HepG2 (cell line): ENCODE measurements at regions not wholly inside any gene's neighbourhood (a gene's known extent, or its start where the extent isn't known, plus 50 kb on each side); places are given as distances from the start of the nearest gene placed in this dataset.

Experiments
- FOXP4 ChIP-seq: sonication (generic); formaldehyde crosslinking; IDR thresholded peaks from 2 replicates; pipeline ENCODE4 v1.4.0; 2020; ENCODE audit warnings: missing genetic modification reagents
- GPN1 ChIP-seq: sonication (generic); formaldehyde crosslinking; IDR thresholded peaks from 2 replicates; pipeline ENCODE4 v1.5.1; 2020; ENCODE audit warnings: missing genetic modification reagents, borderline replicate concordance
- HOXA5 ChIP-seq: sonication (generic); formaldehyde crosslinking; IDR thresholded peaks from 2 replicates; pipeline ENCODE4 v1.4.0; 2020; ENCODE audit warnings: missing genetic modification reagents
- KLF9 ChIP-seq: IDR thresholded peaks from 2 replicates; pipeline ENCODE4 v1.6.1; 2016; ENCODE audit warnings: low read depth
- MIXL1 ChIP-seq: IDR thresholded peaks from 2 replicates; pipeline ENCODE4 v1.6.1; 2016
- MYPOP ChIP-seq: sonication (generic); formaldehyde crosslinking; IDR thresholded peaks from 2 replicates; pipeline ENCODE4 v1.8.1; 2023; ENCODE audit warnings: mild to moderate bottlenecking, moderate library complexity, missing genetic modification reagents
- NR1H2 ChIP-seq: sonication (generic); formaldehyde crosslinking; IDR thresholded peaks from 2 replicates; pipeline ENCODE4 v1.8.1; 2022; ENCODE audit warnings: low read depth, missing genetic modification reagents, borderline replicate concordance
- PBX3 ChIP-seq: sonication (generic); formaldehyde crosslinking; IDR thresholded peaks from 2 replicates; pipeline ENCODE4 v1.8.1; 2023; ENCODE audit warnings: missing genetic modification reagents, inconsistent platforms, borderline replicate concordance
- RFX1 ChIP-seq: fragments of 450-650 bp; IDR thresholded peaks from 2 replicates; pipeline ENCODE4 v1.6.1; 2017
- SMAD3 ChIP-seq: sonication (generic); formaldehyde crosslinking; IDR thresholded peaks from 2 replicates; pipeline ENCODE4 v1.4.0; 2020; ENCODE audit warnings: missing genetic modification reagents
- SP1 ChIP-seq, 2 experiments: fragments of 450-650 bp in 1 of 2; sonication (generic) in 1 of 2; formaldehyde crosslinking in 1 of 2; IDR thresholded peaks; 2 replicates each; pipeline versions ENCODE4 v1.4.0 to v1.6.1; 2016 to 2020; ENCODE audit warnings: missing genetic modification reagents in 1 of 2
- SYNCRIP ChIP-seq: fragments of 200-400 bp; formaldehyde crosslinking; IDR thresholded peaks from 2 replicates; pipeline ENCODE4 v1.6.1; 2018; ENCODE audit warnings: mild to moderate bottlenecking, low read depth, low read length; ENCODE audit not compliant: insufficient read depth
- TGIF2 ChIP-seq: IDR thresholded peaks from 2 replicates; pipeline ENCODE4 v1.6.1; 2016; ENCODE audit warnings: control low read depth, missing compliant biosample characterization
- TRIM22 ChIP-seq: fragments of 450-650 bp; IDR thresholded peaks from 2 replicates; pipeline ENCODE4 v1.6.1; 2017
- ZFY ChIP-seq: sonication (generic); formaldehyde crosslinking; IDR thresholded peaks from 2 replicates; pipeline ENCODE4 v1.4.0; 2020; ENCODE audit warnings: missing genetic modification reagents
- ZKSCAN8 ChIP-seq: IDR thresholded peaks from 2 replicates; pipeline ENCODE4 v1.6.1; 2016; ENCODE audit warnings: borderline replicate concordance, missing genetic modification reagents, missing compliant biosample characterization
- ZNF18 ChIP-seq: sonication (generic); formaldehyde crosslinking; IDR thresholded peaks from 2 replicates; pipeline ENCODE4 v1.8.0; 2022; ENCODE audit warnings: mild to moderate bottlenecking, missing genetic modification reagents; ENCODE audit not compliant: insufficient replicate concordance
- ZNF83 ChIP-seq: sonication (generic); formaldehyde crosslinking; IDR thresholded peaks from 2 replicates; pipeline ENCODE4 v1.4.0; 2020; ENCODE audit warnings: missing genetic modification reagents, mild to moderate bottlenecking, borderline replicate concordance

- TF ChIP-seq NR1H2 (CRISPR knock-in tag) (no peak), HOXA5 (peak; percentile 82; the same call in 1 of the 2 replicates), SP1 (IDR thresholded peaks at IDR 0.05) (no peak), SP1 (CRISPR knock-in tag; IDR thresholded peaks at IDR 0.05) (no peak), RFX1 (no peak), PBX3 (CRISPR knock-in tag) (no peak), SMAD3 (peak; percentile 66; the same call in 1 of the 2 replicates), FOXP4 (CRISPR knock-in tag) (peak; percentile 94), TRIM22 (no peak), ZKSCAN8 (CRISPR knock-in tag) (peak; percentile 62; the same call in 1 of the 2 replicates), GPN1 (no peak), TGIF2 (CRISPR knock-in tag) (no peak), KLF9 (CRISPR knock-in tag) (no peak), SYNCRIP (no peak), MYPOP (CRISPR knock-in tag) (no peak), MIXL1 (CRISPR knock-in tag) (peak; percentile 86), ZNF18 (no peak), ZFY (CRISPR knock-in tag) (peak; percentile 68), ZNF83 (CRISPR knock-in tag) (no peak)
Measured at GRCh38 chr17:13415871-13416416, 185.8 kb downstream of the HS3ST3A1 start (continued).
